GM21447 (cell line): ENCODE measurements at regions not wholly inside any gene's neighbourhood (a gene's known extent, or its start where the extent isn't known, plus 50 kb on each side); places are given as distances from the start of the nearest gene placed in this dataset.
"Not testable (repeated sequence)": the region's sequence is repeated elsewhere in the genome, so short reads cannot be mapped to it uniquely, and the experiment has no call there.

Experiments used
- ATAC-seq: cut with Tn5 transposase; IDR thresholded peaks from one replicate; pipeline ENCODE4 v1.9.1; 2021; ENCODE audit not compliant: unreplicated experiment

GRCh38 chr18:52237551-52237950 lies 102.4 kb upstream of the DCC start:
- ATAC-seq: no peak

- ATAC-seq: no peak
Observed at GRCh38 chr18:52242711-52243110, 97.3 kb upstream of the DCC start.

- no peak for ATAC-seq
Observed at GRCh38 chr18:52244658-52245057, 95.3 kb upstream of the DCC start.

DNA sequence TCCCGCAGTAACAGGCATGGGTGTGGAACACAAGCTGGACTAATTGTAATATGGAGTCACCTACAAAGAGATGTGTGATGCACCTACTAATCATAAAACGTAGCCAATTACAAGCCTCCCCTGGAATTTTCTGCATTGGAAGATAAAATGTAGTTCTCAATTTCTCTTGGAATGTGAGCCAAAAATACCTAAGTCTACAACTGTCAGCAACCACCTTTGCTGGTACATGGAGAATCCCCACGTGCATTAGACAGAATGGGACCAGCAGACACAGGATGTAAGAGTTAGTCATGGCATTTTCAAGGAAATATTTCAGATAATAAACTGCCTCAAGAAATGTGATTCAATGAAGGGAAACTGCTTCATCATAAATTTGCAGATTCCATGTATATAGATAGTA lies 85.6 kb upstream of the DCC start:
- no peak for ATAC-seq

DNA sequence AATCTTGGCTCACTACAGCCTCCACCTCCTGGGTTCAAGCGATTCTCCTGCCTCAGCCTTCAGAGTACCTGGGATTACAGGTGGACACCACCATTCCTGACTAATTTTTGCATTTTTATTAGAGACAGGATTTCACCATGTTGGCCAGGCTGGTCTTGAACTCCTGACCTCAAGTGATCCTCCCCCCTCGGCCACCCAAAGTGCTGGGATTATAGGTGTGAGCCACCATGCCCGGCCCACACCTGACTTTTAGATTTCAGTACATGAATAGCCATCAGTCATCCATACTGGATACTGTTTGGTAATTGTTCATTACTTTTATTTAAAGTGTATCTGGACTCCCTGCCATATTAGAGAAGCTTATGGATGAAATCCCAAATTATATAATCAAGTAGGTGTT lies 82.6 kb upstream of the DCC start:
- ATAC-seq: not testable (repeated sequence)

DNA sequence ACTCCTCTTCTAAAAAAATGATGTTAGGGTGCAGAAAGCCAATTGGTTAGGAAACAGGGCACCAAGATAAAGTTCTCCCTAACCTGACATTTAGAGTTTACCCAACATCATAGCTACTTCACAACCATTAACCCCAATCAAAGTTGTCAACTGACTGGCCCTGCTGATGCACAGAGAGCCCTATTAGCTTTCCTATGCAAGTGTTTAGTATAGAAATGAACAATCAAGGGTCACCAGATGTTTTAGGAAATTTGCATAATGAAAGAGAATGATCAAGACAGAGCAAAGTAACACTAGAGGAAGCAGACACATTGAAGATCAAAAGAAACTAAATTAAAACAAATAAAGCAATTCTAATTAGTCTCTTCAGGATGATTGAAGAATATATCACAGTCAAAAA lies 64.2 kb upstream of the DCC start:
- no peak for ATAC-seq

DNA sequence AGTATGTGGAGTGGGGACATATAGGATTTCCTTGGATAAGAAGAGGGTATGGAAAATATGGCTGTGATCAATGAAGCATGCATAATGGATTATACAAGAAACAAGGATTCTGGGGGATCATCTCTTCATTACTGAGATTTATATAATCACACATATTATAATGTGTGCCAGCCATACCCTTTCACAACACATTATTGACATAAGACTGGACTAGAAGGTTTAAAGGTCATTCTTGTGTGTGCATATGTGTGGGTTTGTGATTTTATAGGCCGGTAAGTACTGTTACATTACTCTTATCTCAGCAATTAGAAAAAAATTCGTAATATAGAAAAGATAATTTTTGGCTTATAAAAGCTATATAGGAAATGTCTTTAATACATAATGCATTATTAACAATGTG lies 62.2 kb upstream of the DCC start:
- no peak for ATAC-seq

GRCh38 chr18:52278191-52278590 lies 61.8 kb upstream of the DCC start:
- no peak for ATAC-seq

DNA sequence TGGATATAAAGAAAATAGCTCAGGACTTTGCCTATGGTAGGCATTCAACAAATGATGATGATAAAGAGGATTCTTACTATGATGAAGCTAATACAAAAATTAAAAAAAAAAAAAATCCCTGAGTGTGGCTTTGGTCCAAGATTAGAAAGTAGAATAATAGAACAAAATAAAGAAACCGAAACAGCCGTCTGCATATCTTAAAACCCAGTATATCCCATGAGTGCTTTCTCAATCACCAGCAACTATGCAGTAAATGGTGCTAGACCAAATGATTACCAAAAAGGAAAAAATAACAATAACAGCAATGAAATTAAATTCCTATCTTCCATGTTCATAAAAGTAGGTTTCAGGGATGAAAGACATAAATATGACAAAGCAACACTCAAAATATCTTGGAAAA lies 59.3 kb upstream of the DCC start:
- no peak for ATAC-seq

- no peak for ATAC-seq
Observed at GRCh38 chr18:52283927-52284326, 56.1 kb upstream of the DCC start.

DNA sequence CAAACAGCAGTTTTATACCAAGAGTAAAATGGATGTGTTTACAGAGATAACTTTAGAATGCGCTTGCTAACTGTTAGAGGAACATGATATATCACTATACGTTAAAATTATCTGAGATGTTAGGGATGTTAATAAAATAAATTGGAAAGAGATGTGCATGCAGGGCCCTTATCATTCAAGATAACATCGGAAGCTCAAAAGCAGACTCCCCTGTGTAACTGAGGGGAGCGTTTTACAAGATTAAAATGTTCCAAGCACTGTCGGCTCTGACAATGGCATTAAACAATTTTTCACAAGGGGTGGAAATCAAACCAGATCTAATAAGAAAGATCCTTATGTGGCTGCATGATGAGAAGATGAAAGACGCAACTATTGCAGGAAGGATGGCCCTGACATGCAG lies 53.3 kb upstream of the DCC start:
- ATAC-seq: no peak

GRCh38 chr18:52287151-52287550 lies 52.8 kb upstream of the DCC start:
- no peak for ATAC-seq

DNA sequence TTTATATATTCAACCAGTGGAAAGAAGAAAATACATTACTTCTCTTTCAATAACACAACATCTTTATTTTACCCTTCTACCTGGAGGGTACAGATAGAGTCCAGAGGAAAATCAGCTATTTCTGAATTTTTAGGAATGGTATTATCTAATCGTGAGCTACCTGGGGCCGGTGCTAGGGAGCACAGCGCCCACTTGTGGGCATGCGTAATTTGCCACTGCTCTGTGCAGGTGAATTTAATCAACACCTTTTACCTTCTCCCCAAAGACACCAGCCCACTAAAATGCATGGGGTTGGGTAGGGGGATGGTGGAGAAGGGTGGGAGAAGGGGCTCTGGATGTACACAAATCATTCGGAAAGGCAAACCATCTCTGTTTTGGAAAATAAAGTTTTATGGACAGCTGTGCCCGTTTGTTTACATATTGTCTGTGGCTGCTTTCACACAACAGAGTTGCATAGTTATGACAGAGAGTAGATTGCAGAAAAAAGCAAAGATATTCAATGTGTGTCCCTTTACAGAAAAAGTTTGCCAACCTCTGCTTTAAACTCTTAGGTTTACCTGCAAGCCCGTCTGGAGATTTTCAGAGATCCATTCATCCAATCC lies 51.5 kb upstream of the DCC start:
- ATAC-seq: no peak

GRCh38 chr18:52289392-52289791 lies 50.6 kb upstream of the DCC start:
- ATAC-seq: no peak
